CD4-positive, alpha-beta T cell treated with Interleukin-12 subunit alpha and Interleukin-12 subunit beta, for 1 hour (primary cell): ENCODE measurements at regions not wholly inside any gene's neighbourhood (a gene's known extent, or its start where the extent isn't known, plus 50 kb on each side); places are given as distances from the start of the nearest gene placed in this dataset.
"Not testable (repeated sequence)": the region's sequence is repeated elsewhere in the genome, so short reads cannot be mapped to it uniquely, and the experiment has no call there.

Source experiments
- DNase-seq: peaks from one replicate; pipeline ENCODE4 v3.0.0-alpha.2; 2020

- no peak for DNase-seq
Observed at GRCh38 chr12:131321988-131322387, 368.3 kb downstream of the ADGRD1 start.

GRCh38 chr12:131322460-131322859, 368.8 kb downstream of the ADGRD1 start:
- not testable (repeated sequence) for DNase-seq

- no peak for DNase-seq
Observed at GRCh38 chr12:131323879-131324278, 370.2 kb downstream of the ADGRD1 start.

GRCh38 chr12:131327521-131328488, 374.1 kb downstream of the ADGRD1 start:
- no peak for DNase-seq

GRCh38 chr12:131328861-131329845, 375.4 kb downstream of the ADGRD1 start:
- not testable (repeated sequence) for DNase-seq

- DNase-seq = no peak
Observed at GRCh38 chr12:131330106-131330815, 376.6 kb downstream of the ADGRD1 start.

- no peak for DNase-seq
Observed at GRCh38 chr12:131331148-131331750, 377.5 kb downstream of the ADGRD1 start.

- DNase-seq = no peak
Observed at GRCh38 chr12:131332224-131332623, 378.5 kb downstream of the ADGRD1 start.

- no peak for DNase-seq
Observed at GRCh38 chr12:131333136-131333535, 377.8 kb upstream of the SFSWAP start.

- no peak for DNase-seq
Observed at GRCh38 chr12:131333621-131334440, 377.1 kb upstream of the SFSWAP start.

GRCh38 chr12:131334835-131335234, 376.1 kb upstream of the SFSWAP start:
- no peak for DNase-seq

- DNase-seq = no peak
Observed at GRCh38 chr12:131335456-131335855, 375.4 kb upstream of the SFSWAP start.

- not testable (repeated sequence) for DNase-seq
Observed at GRCh38 chr12:131337861-131338260, 373.0 kb upstream of the SFSWAP start.

GRCh38 chr12:131340616-131341210, 370.2 kb upstream of the SFSWAP start:
- no peak for DNase-seq

- not testable (repeated sequence) for DNase-seq
Observed at GRCh38 chr12:131341608-131342007, 369.3 kb upstream of the SFSWAP start.

- not testable (repeated sequence) for DNase-seq
Observed at GRCh38 chr12:131343436-131343835, 367.5 kb upstream of the SFSWAP start.

- not testable (repeated sequence) for DNase-seq
Observed at GRCh38 chr12:131344715-131345520, 366.0 kb upstream of the SFSWAP start.

- DNase-seq = no peak
Observed at GRCh38 chr12:131345521-131346436, 365.1 kb upstream of the SFSWAP start.
